Left lung (tissue), 4 donors: ENCODE measurements at regions not wholly inside any gene's neighbourhood (a gene's known extent, or its start where the extent isn't known, plus 50 kb on each side); places are given as distances from the start of the nearest gene placed in this dataset.
"Not testable (repeated sequence)": the region's sequence is repeated elsewhere in the genome, so short reads cannot be mapped to it uniquely, and the experiment has no call there.

Experiments
- ATAC-seq: fragments of 200-7000 bp; cut with Tn5 transposase; one replicate; pipeline ENCODE4 v1.9.1; 2020; ENCODE audit warnings: moderate library complexity
- DNase-seq, 4 donors: peaks; one replicate each; pipeline ENCODE4 v3.0.0-alpha.2; 2013 to 2020
- H3K27ac ChIP-seq, 2 donors: fragments of 200-600 bp; sonication (generic) in 1 of 2; one replicate each; pipeline versions ENCODE4 v1.5.0 to v1.8.0; 2020 to 2021
- H3K27me3 ChIP-seq, 2 donors: fragments of 200-600 bp; sonication (generic) in 1 of 2; one replicate each; pipeline versions ENCODE4 v1.5.0 to v1.8.0; 2020 to 2021
- H3K36me3 ChIP-seq, 2 donors: fragments of 200-600 bp; sonication (generic) in 1 of 2; one replicate each; pipeline versions ENCODE4 v1.5.0 to v1.8.0; 2020 to 2021
- H3K4me1 ChIP-seq, 2 donors: fragments of 200-600 bp; one replicate each; pipeline ENCODE4 v1.8.0; 2021
- H3K4me3 ChIP-seq, 2 donors: fragments of 200-600 bp; sonication (generic) in 1 of 2; one replicate each; pipeline versions ENCODE4 v1.5.0 to v1.8.0; 2020 to 2021; ENCODE audit warnings: mild to moderate bottlenecking in 1 of 2
- H3K9me3 ChIP-seq, 2 donors: fragments of 200-600 bp; sonication (generic) in 1 of 2; one replicate each; pipeline versions ENCODE4 v1.5.0 to v1.8.0; 2020 to 2021
- intact Hi-C, 2 donors: fragments of 100-400 bp; cut with DNase I; formaldehyde crosslinking; loops; one replicate each; pipeline versions ENCODE4 v1.11.2 to v1.14.2; 2022
- TF ChIP-seq, protein P1 (sequence below), 2 donors: fragments of 200-600 bp; sonication (generic) in 1 of 2; IDR thresholded peaks; one replicate each; pipeline versions ENCODE4 v1.5.0 to v1.8.0; 2021; ENCODE audit warnings: antibody characterized with exemption in 2 of 2
- donor health status: DM: no; HTN: yes; CAD: no.
- donor health status: DM: no; HTN: no; CAD: no.

DNA sequence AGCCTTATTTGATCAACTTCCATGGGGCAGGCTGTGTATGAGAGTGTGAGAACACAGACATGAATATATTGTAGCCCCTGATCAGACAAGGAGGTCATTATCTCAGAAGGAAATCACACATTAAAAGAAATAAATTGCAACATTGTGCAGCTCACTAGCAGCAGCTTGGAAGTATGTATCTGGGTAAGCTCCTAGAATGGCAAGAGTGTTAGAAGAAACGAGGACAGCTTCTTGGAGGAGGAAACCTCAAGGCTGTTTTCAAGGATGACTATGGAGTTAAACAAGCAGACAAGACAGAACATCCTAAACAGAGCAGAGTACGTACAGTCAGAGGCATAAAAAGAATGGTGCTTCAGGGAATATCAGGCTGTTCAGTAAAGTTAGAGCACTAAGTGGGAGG, 511.0 kb downstream of the SLCO4C1 start:
- TF ChIP-seq, protein P1, sequence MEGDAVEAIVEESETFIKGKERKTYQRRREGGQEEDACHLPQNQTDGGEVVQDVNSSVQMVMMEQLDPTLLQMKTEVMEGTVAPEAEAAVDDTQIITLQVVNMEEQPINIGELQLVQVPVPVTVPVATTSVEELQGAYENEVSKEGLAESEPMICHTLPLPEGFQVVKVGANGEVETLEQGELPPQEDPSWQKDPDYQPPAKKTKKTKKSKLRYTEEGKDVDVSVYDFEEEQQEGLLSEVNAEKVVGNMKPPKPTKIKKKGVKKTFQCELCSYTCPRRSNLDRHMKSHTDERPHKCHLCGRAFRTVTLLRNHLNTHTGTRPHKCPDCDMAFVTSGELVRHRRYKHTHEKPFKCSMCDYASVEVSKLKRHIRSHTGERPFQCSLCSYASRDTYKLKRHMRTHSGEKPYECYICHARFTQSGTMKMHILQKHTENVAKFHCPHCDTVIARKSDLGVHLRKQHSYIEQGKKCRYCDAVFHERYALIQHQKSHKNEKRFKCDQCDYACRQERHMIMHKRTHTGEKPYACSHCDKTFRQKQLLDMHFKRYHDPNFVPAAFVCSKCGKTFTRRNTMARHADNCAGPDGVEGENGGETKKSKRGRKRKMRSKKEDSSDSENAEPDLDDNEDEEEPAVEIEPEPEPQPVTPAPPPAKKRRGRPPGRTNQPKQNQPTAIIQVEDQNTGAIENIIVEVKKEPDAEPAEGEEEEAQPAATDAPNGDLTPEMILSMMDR (IDR thresholded peaks at IDR 0.05), result no peak
- H3K4me3 ChIP-seq, result no peak overlapping the region
- DNase-seq, result no peak
- H3K9me3 ChIP-seq, result no peaks in the 10 kb centered on the region
- no peaks in the 10 kb centered on the region for H3K27me3 ChIP-seq
- H3K4me1 ChIP-seq, result no peaks in the 10 kb centered on the region
- intact Hi-C loops, result no loop called here
- no peak for ATAC-seq
- H3K36me3 ChIP-seq, result no peaks in the 10 kb centered on the region
- no peak overlapping the region for H3K27ac ChIP-seq

DNA sequence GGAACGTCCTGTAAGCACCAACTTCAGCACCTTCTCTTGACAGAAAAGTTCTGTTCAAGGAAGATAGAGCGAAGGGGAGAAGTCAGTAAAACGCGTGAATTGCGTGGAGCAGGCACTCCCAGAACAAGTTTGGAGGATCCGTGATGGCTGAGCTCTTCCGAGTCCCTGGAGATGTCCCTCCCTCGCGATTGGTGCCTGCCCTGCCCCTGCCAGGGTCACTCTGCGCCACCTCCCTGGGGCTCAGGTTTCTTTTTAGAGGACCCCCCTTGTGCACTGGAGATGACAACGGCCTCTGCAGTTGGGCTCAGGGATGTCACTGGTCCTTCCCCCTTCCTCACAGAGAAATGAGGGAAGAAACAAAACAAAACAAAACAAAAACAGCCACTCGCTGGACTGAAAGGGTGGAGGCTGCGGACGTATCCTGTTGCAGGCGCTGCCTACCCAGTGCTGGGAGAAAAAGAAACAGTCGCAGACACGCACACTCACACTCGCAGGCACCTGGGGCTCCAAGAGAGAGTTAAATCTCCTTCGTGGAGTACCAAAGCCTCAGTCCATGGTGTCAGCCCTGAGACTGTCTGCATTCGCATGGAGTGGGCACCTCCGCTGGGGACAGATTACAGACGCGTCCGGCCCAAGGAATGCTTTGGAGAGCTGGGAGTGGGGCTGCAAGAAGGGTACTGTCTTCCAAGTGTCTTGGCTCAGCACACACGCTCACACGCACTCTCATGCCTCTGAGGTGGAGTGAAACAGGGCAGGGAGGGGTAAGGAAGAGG, 512.7 kb downstream of the SLCO4C1 start:
- intact Hi-C loops, result no loop called here
- TF ChIP-seq, protein P1 (IDR thresholded peaks at IDR 0.05), result no peak

DNA sequence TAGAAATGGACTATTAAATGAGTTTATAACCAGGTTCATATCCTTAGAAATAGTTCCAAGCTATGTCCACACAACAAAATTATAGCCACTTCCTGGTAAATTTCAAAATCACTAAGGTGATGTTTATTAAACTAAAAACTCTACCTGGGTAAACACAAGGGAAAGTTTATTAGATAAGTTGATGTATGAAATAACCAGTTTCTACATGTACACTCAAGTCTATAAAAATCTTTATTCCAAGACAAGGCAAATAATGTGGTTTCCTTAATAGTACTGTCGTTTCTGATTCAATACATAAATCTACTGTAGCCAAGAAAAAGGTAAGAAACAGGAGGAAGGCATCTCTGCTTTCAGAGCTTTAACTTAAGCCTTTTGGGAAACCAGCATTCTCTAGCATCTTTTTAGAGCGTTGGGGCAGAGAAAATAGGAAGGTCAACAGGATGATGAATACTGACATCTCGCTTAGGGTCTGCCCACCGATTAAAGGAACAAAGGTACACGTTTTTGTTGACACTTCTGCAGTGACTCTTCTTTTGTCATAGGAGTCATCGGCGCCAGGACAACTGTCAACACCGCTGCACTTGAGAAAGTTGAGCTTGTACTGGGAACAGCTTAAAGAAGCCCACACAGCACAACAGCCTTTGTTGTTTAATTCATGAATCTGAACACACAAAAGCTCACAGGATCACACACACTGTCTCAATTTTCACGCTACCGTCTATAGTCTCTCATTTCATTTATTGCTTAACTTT, 513.6 kb downstream of the SLCO4C1 start:
- Histone ChIP-seq H3K36me3 (no peaks in the 10 kb centered on the region), H3K27me3 (no peaks in the 10 kb centered on the region), H3K9me3 (no peaks in the 10 kb centered on the region), H3K4me1 (no peaks in the 10 kb centered on the region), H3K27ac (no peak overlapping the region), H3K4me3 (no peak overlapping the region)
- TF ChIP-seq, protein P1 (IDR thresholded peaks at IDR 0.05), result no peak
- intact Hi-C loops, result no loop called here
- no peak for DNase-seq
- no peak for ATAC-seq

More for the DNA sequence above, 512.7 kb downstream of the SLCO4C1 start:
- peak overlapping the region in 1 of 2 donors; percentile 17 for H3K4me3 ChIP-seq
- DNase-seq (peak in 2 of 4 donors; percentile 10), ATAC-seq (peak; percentile 75)
- no peaks in the 10 kb centered on the region for H3K4me1 ChIP-seq
- H3K27ac ChIP-seq, result no peak overlapping the region
- no peaks in the 10 kb centered on the region for H3K9me3 ChIP-seq
- no peaks in the 10 kb centered on the region for H3K36me3 ChIP-seq
- no peaks in the 10 kb centered on the region for H3K27me3 ChIP-seq

DNA sequence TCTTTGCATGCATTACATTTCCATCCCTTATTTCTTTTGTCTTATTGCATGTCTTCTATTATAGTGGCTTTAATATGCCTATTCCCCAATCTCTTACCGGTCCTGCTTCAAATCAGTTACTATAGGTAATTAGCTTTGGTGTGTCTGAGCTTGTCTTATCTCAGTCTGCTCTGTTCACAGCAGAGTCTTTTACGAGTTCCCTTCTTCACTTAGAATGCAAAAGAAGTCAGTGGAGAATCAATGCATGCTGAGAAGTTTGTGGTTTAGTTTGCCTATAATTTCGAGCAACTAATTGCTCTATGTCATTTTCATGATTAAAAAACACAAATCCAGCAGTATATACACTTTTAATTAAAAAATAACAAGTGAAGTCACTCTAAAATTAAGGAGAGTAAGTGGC, 545.0 kb downstream of the SLCO4C1 start:
- Histone ChIP-seq H3K9me3 (no peaks in the 10 kb centered on the region), H3K36me3 (no peaks in the 10 kb centered on the region), H3K27me3 (no peaks in the 10 kb centered on the region), H3K4me3 (no peak overlapping the region), H3K27ac (no peak overlapping the region), H3K4me1 (no peaks in the 10 kb centered on the region)
- ATAC-seq (no peak), DNase-seq (no peak)
- intact Hi-C loops, result no loop called here
- TF ChIP-seq, protein P1 (IDR thresholded peaks at IDR 0.05), result no peak

- DNase-seq, H3K27ac ChIP-seq, H3K4me1 ChIP-seq, H3K27me3 ChIP-seq, ATAC-seq, intact Hi-C loops, H3K4me3 ChIP-seq, H3K9me3 ChIP-seq, H3K36me3 ChIP-seq: not testable (repeated sequence)
These were observed 553.1 kb downstream of the SLCO4C1 start for GRCh38 chr5:101743000-101743399.
